IMR-90 (cell line): ENCODE measurements at regions not wholly inside any gene's neighbourhood (a gene's known extent, or its start where the extent isn't known, plus 50 kb on each side); places are given as distances from the start of the nearest gene placed in this dataset.

ENCODE experiments used
- ATAC-seq: fragments of 200-7000 bp; cut with Tn5 transposase; 2 replicates; pipeline ENCODE4 v1.9.1; 2020; ENCODE audit warnings: low read depth, mild to moderate bottlenecking, moderate library complexity
- BruUV-seq: library from RNA; stranded (reverse); fragments of 400-500 nt; replicated peaks from 2 replicates; lab custom pipeline; 2021; lab: Mats Ljungman, UMichigan
- CTCF ChIA-PET: fragments of 300-600 bp; formaldehyde crosslinking; extraction: SDS; loops from one replicate; lab custom pipeline; 2021; ENCODE audit warnings: antibody characterized with exemption; lab: Yijun Ruan, JAX
- POLR2A ChIA-PET: fragments of 300-600 bp; sonication (Branson Sonifier 250); formaldehyde crosslinking; loops from one replicate; lab custom pipeline; 2022; ENCODE audit warnings: antibody characterized with exemption; ENCODE audit not compliant: unreplicated experiment; lab: Charles Lee
- DNase-seq: peaks from one replicate; pipeline ENCODE4 v3.0.0; 2013
- H2AFZ ChIP-seq: replicated peaks from 2 replicates; pipeline ENCODE3; 2013; ENCODE audit warnings: low read length, mild to moderate bottlenecking; ENCODE audit not compliant: poor library complexity
- H2AK5ac ChIP-seq: 2 replicates; pipeline ENCODE4 v1.6.1; 2013; ENCODE audit warnings: low read depth, low read length, inconsistent platforms
- H2AK9ac ChIP-seq: replicated peaks from 2 replicates; pipeline ENCODE3; 2013; ENCODE audit warnings: mild to moderate bottlenecking, low read depth, low read length, moderate library complexity; ENCODE audit not compliant: poor library complexity
- H2BK120ac ChIP-seq: 2 replicates; pipeline ENCODE4 v1.6.1; 2013; ENCODE audit warnings: low read depth, low read length, inconsistent platforms
- H2BK15ac ChIP-seq: 3 replicates; pipeline ENCODE4 v1.6.1; 2013; ENCODE audit warnings: low read depth, low read length, inconsistent platforms
- H2BK20ac ChIP-seq: 2 replicates; pipeline ENCODE4 v1.6.1; 2013; ENCODE audit warnings: low read depth, mild to moderate bottlenecking, inconsistent platforms, low read length, moderate library complexity
- H2BK5ac ChIP-seq: 2 replicates; pipeline ENCODE4 v1.6.1; 2013; ENCODE audit warnings: mild to moderate bottlenecking, low read depth, low read length, inconsistent platforms; ENCODE audit not compliant: poor library complexity, severe bottlenecking
- H3K14ac ChIP-seq: replicated peaks from 2 replicates; pipeline ENCODE4 v1.6.1; 2013; ENCODE audit warnings: low read depth, low read length, inconsistent platforms
- H3K18ac ChIP-seq: 2 replicates; pipeline ENCODE4 v1.6.1; 2013; ENCODE audit warnings: low read depth, low read length, control low read depth
- H3K23ac ChIP-seq: 2 replicates; pipeline ENCODE4 v1.6.1; 2013; ENCODE audit warnings: low read depth, low read length, inconsistent platforms
- H3K27ac ChIP-seq: 2 replicates; pipeline ENCODE4 v1.5.1; 2013; ENCODE audit warnings: mild to moderate bottlenecking, control low read depth, low read length; ENCODE audit not compliant: insufficient read depth
- H3K27me3 ChIP-seq: 2 replicates; pipeline ENCODE4 v1.6.1; 2013; ENCODE audit warnings: low read length; ENCODE audit not compliant: control insufficient read depth, insufficient read depth
- H3K36me3 ChIP-seq: 2 replicates; pipeline ENCODE4 v1.6.1; 2013; ENCODE audit warnings: low read length, mixed read lengths; ENCODE audit not compliant: control insufficient read depth, insufficient read depth
- H3K4ac ChIP-seq: 2 replicates; pipeline ENCODE4 v1.6.1; 2013; ENCODE audit warnings: low read depth, low read length, inconsistent platforms
- H3K4me1 ChIP-seq: 2 replicates; pipeline ENCODE4 v1.6.1; 2013; ENCODE audit warnings: low read length, mixed read lengths; ENCODE audit not compliant: control insufficient read depth, insufficient read depth
- H3K4me2 ChIP-seq: 2 replicates; pipeline ENCODE4 v1.6.1; 2013; ENCODE audit warnings: low read depth, mild to moderate bottlenecking, control low read depth, low read length, moderate library complexity
- H3K4me3 ChIP-seq: 2 replicates; pipeline ENCODE4 v1.5.1; 2013; ENCODE audit warnings: low read depth, mild to moderate bottlenecking, control low read depth, low read length, moderate library complexity; ENCODE audit not compliant: insufficient read depth
- H3K56ac ChIP-seq: 2 replicates; pipeline ENCODE4 v1.6.1; 2013; ENCODE audit warnings: low read length, inconsistent platforms; ENCODE audit not compliant: insufficient read depth; ENCODE audit errors: extremely low read depth
- H3K79me1 ChIP-seq, 2 experiments: 2 replicates each; pipeline ENCODE4 v1.6.1; 2013; ENCODE audit warnings: low read length in 2 of 2, inconsistent platforms in 1 of 2, low read depth in 1 of 2
- H3K9ac ChIP-seq: 2 replicates; pipeline ENCODE4 v1.6.1; 2013; ENCODE audit warnings: low read depth, low read length, control low read depth
- H3K9me1 ChIP-seq: 2 replicates; pipeline ENCODE4 v1.6.1; 2013; ENCODE audit warnings: low read length, inconsistent platforms; ENCODE audit not compliant: insufficient read depth
- H3K9me3 ChIP-seq: 2 replicates; pipeline ENCODE4 v1.6.1; 2013; ENCODE audit warnings: low read length; ENCODE audit not compliant: control insufficient read depth, insufficient read depth
- H4K20me1 ChIP-seq: 2 replicates; pipeline ENCODE4 v1.6.1; 2013; ENCODE audit warnings: low read length, inconsistent platforms; ENCODE audit not compliant: insufficient read depth
- H4K5ac ChIP-seq: 2 replicates; pipeline ENCODE4 v1.6.1; 2013; ENCODE audit warnings: mild to moderate bottlenecking, low read depth, low read length, control low read depth
- H4K8ac ChIP-seq, 2 experiments: 2 replicates each; pipeline ENCODE4 v1.6.1; 2013; ENCODE audit warnings: low read depth in 2 of 2, low read length in 2 of 2, control low read depth in 1 of 2, inconsistent platforms in 1 of 2
- H4K91ac ChIP-seq: 2 replicates; pipeline ENCODE4 v1.6.1; 2013; ENCODE audit warnings: low read depth, low read length, inconsistent platforms; ENCODE audit not compliant: insufficient read depth
- CEBPB ChIP-seq: IDR thresholded peaks from 2 replicates; pipeline ENCODE4 v1.6.1; 2012; ENCODE audit warnings: low read depth, low read length, improper control_type of control experiment
- CHD1 ChIP-seq: IDR thresholded peaks from 2 replicates; pipeline ENCODE4 v1.6.1; 2012; ENCODE audit warnings: low read depth, low read length, improper control_type of control experiment
- ELK1 ChIP-seq: fragments of 150-350 bp; IDR thresholded peaks from 2 replicates; pipeline ENCODE4 v1.6.1; 2016; ENCODE audit warnings: low read depth, mild to moderate bottlenecking, low read length, moderate library complexity, borderline replicate concordance
- FOS ChIP-seq: fragments of 150-350 bp; IDR thresholded peaks from 2 replicates; pipeline ENCODE4 v1.6.1; 2016; ENCODE audit warnings: low read depth, low read length
- MAFK ChIP-seq: IDR thresholded peaks from 2 replicates; pipeline ENCODE4 v1.6.1; 2012; ENCODE audit warnings: low read depth, low read length, improper control_type of control experiment
- MAZ ChIP-seq: IDR thresholded peaks from 2 replicates; pipeline ENCODE4 v1.6.1; 2012; ENCODE audit warnings: low read depth, mild to moderate bottlenecking, low read length, improper control_type of control experiment, moderate library complexity, borderline replicate concordance
- MXI1 ChIP-seq: IDR thresholded peaks from 2 replicates; pipeline ENCODE4 v1.6.1; 2012; ENCODE audit warnings: low read depth, mild to moderate bottlenecking, low read length, moderate library complexity, borderline replicate concordance
- POLR2A ChIP-seq: IDR thresholded peaks from 2 replicates; pipeline ENCODE4 v1.6.1; 2012; ENCODE audit warnings: mild to moderate bottlenecking, low read depth, low read length
- RAD21 ChIP-seq: IDR thresholded peaks from 2 replicates; pipeline ENCODE4 v1.6.1; 2012; ENCODE audit warnings: low read length, improper control_type of control experiment
- RCOR1 ChIP-seq: IDR thresholded peaks from 2 replicates; pipeline ENCODE4 v1.6.1; 2012; ENCODE audit warnings: mild to moderate bottlenecking, low read length, improper control_type of control experiment; ENCODE audit not compliant: insufficient replicate concordance
- WGBS, 2 experiments: methylation state at CpG; one replicate each; pipeline versions ENCODE4 v1.1.5 to v1.1.7; 2013; ENCODE audit warnings: missing lambda C conversion rate in 2 of 2; ENCODE audit not compliant: insufficient read length in 1 of 2; ENCODE audit errors: extremely low coverage in 2 of 2; 5-methylcytosine and 5-hydroxymethylcytosine counted together
- dilution Hi-C: fragments of 300-500 bp; cut with HindIII; formaldehyde crosslinking; loops from one replicate; pipeline ENCODE4 v1.14.3; 2018; ENCODE audit warnings: low sequenced_read_pairs; ENCODE audit not compliant: unreplicated experiment
- in situ Hi-C: fragments of 300-500 bp; cut with MboI; formaldehyde crosslinking; loops from 3 replicates; pipeline ENCODE4 v1.14.3; 2019; ENCODE audit warnings: low sequenced_read_pairs, inconsistent platforms, mixed read lengths
- intact Hi-C: fragments of 100-400 bp; cut with micrococcal nuclease; formaldehyde crosslinking; loops from 2 replicates; pipeline ENCODE4 v1.10.0; 2022

DNA sequence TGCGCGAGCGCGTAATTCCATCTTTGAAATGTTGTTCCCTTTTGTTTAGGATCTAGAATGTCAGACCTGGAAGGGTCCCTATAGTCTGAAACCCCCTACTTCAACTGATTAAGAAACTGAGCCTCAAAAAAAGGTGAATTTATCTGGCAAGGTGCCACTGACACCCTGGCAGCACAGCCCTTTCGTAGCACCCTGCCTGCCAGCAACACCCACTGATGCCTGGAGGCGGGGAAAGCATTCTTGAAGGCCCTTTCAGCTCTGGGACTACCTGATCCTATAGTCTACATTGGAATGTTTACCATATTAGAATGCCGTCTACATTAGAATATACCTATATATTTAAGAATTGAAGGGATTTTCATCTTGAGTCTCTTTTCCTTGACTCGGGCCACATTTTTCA lies 542.3 kb downstream of the BUD13 start:
- Histone ChIP-seq H3K18ac (no peak overlapping the region), H2BK20ac (no peak overlapping the region), H2AK5ac (no peak overlapping the region), H2AK9ac (no peak overlapping the region), H3K9me3 (no peaks in the 10 kb centered on the region), H3K27ac (no peak overlapping the region), H2AFZ (no peak overlapping the region), H3K23ac (no peak overlapping the region), H3K9me1 (no peaks in the 10 kb centered on the region), H4K20me1 (no peaks in the 10 kb centered on the region), H3K4me1 (no peaks in the 10 kb centered on the region), H2BK120ac (no peak overlapping the region), H2BK5ac (no peak overlapping the region), H3K9ac (no peak overlapping the region), H4K8ac (no peak overlapping the region), H4K91ac (no peak overlapping the region), H3K14ac (no peak overlapping the region), H4K5ac (no peak overlapping the region), H3K27me3 (no peaks in the 10 kb centered on the region), H3K79me1 (no peaks in the 10 kb centered on the region), H3K4me3 (no peak overlapping the region), H3K4ac (no peak overlapping the region), H3K36me3 (no peaks in the 10 kb centered on the region), H3K4me2 (no peak overlapping the region), H2BK15ac (no peak overlapping the region), H3K56ac (no peak overlapping the region)
- dilution Hi-C loops: no loop called here
- intact Hi-C loops: no loop called here
- BruUV-seq: no TSS peak
- DNase-seq (no peak), ATAC-seq (no peak)
- TF ChIP-seq CEBPB (no peak), MAZ (no peak), ELK1 (no peak), POLR2A (no peak), FOS (no peak), MXI1 (no peak), RCOR1 (no peak), RAD21 (no peak), MAFK (no peak), CHD1 (no peak)
- ChIA-PET POLR2A (no interaction called here), CTCF (no interaction called here)
- WGBS, 2 experiments: 80% methylated on average over 1 of the region's 8 CpGs; no CpG with 5 or more reads in 1 of the 2 experiments
- in situ Hi-C loops: no loop called here
